LoVo (cell line): ENCODE measurements at regions not wholly inside any gene's neighbourhood (a gene's known extent, or its start where the extent isn't known, plus 50 kb on each side); places are given as distances from the start of the nearest gene placed in this dataset.

Source experiments
- DNase-seq: peaks from one replicate; pipeline ENCODE4 v3.0.0-alpha.2; 2016; ENCODE audit warnings: low spot score

DNA sequence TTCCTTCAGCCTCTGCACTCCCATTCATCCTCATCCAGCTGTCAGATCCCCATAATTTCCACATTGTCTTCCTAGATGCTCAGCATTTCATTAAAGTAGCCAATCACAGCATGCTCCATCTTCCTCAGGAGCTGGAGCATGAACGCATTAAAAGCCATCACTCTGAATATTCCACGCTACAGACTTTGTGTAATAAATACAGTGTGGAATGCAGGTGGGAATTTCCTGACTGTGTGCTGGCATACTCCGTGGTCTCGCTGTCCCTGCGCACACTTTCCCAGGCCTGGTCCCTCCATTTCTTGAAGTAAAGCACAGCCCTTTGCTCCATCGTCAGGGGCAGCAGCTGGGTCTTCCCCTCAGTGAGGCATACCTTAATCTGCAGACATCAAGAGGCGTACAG, 123.7 kb upstream of the NCK2 start:
- no peak for DNase-seq

DNA sequence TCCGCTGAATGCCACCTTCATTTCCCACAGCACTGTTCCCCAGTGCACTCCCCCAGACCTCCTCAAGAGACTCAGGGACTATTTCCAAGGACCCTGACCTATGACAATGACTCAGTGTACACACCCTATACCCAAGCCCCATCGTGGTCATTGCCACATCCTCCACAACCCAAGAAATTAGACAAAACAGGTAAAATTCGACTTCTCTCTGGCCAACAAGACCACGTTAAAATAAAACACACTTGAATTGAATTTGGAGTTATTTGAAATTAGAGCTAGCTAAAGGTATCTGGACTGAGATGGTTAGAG, 126.4 kb upstream of the NCK2 start:
- DNase-seq, result no peak

DNA sequence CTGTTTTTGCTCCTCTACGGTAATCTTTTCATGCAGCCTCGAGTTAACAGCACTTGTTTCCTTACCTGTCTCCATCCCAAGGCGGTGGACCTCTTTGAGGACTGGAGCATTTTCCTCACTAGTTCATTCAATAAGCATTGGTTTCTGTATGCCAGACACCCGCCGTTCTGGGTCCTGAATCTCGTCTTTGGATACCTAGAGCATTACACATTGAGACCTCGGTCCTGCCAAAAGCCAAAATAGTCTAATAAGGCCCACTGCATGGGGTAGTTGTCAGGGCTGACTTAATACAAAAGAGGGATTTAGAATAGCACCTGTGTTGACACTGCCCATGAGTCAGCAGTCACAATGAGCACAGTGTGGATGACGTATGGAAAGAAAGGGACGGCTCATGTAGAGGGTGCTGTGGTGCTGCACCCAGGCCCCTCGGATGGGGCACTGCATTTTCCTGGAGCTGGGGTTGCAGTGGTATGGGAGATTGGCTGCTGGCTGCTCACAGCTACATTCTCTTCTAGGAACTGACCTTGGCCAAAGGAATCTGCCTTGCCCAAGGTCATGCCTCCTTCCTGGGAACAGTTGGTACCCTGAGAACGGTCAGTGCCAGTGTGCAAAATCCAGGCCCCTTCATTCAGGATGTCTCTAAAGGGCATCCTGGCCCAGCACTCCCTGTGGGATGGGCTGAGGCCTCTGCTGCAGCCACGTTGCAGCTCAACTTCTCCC, 126.9 kb upstream of the NCK2 start:
- DNase-seq, result no peak

DNA sequence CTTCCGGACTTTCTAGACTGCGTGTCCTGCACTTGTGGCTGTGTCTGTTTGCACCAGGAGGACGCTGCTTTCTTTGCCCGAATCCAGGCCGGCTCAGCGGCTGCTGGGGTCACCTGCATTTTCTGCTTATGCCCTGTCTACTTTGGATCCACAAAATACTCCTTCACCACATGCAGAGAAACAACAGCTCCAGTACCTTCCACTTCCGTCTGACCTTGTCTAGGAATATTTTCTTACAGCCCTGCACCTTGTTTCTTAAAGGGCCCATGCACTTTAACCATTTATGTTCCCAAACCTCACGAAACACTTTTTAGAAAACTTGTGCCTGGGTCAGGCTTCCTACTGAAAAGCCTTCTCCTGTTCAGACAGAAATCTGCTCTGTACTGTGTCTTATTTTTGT, 129.4 kb upstream of the NCK2 start:
- DNase-seq, result no peak

DNA sequence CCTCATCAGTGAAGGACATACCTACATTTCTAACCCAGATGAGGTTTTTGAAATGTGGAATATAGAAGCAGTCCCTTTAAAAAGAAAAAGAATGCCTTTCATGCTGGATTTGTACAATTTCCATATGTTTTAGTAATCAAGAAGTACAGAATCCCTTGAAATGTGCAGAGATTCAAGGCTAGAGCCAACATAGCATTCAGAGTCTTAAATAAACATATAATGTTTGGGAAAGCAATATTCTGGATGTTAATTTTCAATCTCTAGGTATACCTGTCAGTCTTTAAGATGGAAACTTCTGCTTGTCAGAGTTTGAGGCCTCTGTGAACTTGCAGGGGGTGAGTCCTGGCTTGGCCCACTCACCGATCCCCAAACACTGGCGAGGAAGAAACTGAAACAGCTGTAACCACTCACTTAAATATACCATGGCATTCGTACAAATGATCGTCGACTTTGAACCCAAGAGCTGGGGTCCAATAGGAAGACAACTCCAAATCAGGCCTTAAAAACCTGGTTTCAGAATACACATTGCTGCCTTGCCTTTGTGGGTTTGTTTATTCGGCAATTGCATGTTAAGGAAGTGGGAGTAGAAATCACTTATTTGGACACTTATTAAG, 132.8 kb upstream of the NCK2 start:
- DNase-seq, result no peak

DNA sequence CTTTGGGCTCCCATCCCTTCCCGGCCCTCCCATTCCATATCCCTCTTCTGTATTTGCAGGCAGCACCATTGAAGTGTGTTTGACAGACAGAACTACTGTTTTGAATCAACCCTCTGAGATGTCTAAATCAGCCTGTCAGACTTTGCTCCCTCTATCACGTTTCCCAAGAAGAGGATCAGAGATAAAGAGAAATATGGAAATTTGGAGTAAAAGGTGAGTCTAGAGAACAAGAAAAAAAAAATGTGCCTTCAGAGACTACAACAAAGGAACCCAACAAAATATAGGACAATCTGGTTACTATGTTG, 133.4 kb upstream of the NCK2 start:
- DNase-seq, result no peak

DNA sequence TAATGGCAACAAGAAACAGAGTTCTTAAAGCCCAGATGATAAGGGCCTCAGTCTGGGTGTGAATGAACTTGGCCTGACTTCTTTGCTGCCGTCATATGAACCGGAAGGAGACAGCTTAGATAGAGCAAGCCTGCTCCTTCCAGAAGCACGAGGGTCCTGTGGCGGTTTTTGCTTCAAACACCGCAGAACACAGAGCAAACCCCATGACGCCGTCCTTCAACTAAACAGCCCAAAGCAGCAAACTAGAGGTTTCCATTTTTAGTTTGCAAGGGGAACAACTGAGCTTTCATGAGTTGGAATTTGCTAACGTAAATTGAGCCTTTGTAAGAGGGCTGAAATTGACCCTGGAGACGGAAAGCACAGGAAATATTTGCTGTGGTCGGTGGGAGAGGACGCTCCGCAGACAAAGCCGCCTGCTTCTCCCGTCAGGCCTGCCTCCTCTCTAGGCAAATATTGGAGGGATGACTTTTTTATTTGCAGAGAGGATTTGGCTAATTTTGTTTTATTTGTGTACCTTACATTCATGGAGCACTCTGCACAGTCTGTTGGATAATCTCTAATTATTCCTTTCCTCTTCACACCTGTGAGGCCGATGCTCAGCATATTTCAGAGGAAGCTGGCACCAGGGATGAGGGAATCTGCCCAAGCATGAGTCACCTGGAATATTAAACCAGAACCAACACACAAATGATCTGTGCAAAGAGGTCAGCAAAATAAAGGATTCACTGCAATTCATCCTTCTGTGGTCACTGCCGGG, 134.0 kb upstream of the NCK2 start:
- no peak for DNase-seq

DNA sequence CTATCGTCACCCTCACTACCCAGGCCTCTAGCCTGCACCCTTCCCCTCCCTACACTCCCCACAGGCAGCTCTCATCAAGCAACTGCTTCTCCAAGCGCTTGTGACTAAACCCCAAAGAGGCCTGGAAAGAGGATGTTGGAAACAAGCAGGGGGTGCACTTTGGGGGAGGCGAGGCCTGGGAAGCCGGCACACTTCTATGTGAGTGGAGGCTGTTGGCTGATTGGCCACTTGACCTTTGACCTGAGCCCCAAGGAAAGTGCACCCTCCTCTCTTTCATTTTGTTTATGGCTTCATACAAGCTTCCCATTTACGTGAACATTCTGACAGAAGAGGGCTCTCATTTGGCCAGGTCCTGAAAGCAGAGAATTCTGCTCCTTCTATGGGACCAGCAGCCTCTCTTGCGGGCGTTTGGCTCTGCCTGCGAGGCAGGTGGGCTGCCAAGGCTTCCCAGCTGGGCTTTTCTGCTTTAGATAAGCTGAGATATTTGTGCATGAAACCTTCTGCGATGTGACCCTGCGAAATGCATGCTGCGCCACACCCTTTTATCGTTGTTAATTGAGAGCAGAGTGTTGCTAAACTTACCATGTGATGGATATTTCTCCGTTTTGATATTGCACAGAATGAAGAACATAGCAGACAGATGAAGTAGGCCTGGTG, 134.8 kb upstream of the NCK2 start:
- DNase-seq, result no peak

DNA sequence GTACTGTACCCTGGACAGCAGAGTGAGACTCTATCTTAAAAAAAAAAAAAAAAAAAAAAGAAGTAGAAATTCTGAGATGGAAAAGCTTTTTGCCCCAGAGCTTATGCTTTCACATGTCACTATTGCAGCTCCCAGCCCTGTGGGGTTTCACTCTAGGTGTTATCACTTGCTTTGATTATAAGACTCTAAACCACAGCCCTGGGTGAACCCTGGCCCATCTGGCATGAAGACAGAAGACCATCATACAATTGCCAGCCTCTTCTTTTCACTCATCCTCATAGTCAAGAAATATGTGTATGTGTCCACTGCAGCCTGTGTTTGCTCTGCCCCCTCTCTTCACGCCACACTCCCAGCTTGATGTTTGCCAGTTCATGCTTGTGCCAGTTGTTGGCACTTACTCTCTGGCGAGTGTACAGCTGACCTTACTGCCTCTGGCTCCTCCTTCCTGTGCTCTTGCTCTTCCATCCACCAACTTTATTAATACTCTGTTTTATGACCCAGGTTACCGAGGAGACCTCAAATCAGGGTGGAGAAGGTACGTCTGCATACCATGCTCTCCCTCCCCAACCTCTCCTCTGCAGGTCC, 136.7 kb upstream of the NCK2 start:
- no peak for DNase-seq

DNA sequence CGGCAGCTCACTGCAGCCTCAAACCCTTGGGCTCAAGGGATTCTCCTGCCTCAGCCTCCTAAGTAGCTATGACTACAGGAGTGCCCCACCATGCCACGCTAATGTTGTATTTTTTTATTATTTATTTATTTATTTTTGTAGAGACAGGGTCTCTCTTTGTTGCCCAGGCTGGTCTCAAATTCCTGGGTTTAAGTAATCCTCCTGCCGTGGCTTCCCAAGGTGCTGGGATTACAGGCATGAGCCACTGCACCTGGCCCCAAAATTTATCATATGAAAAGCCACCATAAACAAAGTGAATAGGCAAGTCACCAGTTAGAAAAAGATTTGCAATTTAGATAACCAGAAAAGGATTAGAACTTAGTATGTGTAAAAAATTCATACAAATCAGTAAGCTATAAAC, 138.6 kb upstream of the NCK2 start:
- DNase-seq, result no peak

DNA sequence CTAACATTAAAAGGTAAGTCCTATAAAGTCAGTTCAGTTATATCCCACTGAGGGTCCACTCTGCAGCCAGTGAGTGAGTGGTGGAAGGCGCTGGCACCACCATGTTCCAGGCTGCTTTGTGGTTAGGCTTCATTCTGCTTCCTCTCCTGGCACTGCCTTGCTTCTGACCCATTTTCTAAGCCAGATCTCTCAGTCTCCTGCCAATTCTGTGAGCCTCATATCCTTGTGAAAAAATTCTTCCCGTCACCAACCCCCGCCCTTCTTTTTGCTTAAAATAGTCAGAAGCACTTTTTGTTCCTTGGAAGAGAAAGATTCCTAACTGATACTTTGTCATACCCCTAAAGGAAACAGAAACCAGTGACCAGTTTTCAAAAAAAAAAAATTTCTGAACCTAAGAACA, 139.8 kb upstream of the NCK2 start:
- no peak for DNase-seq

DNA sequence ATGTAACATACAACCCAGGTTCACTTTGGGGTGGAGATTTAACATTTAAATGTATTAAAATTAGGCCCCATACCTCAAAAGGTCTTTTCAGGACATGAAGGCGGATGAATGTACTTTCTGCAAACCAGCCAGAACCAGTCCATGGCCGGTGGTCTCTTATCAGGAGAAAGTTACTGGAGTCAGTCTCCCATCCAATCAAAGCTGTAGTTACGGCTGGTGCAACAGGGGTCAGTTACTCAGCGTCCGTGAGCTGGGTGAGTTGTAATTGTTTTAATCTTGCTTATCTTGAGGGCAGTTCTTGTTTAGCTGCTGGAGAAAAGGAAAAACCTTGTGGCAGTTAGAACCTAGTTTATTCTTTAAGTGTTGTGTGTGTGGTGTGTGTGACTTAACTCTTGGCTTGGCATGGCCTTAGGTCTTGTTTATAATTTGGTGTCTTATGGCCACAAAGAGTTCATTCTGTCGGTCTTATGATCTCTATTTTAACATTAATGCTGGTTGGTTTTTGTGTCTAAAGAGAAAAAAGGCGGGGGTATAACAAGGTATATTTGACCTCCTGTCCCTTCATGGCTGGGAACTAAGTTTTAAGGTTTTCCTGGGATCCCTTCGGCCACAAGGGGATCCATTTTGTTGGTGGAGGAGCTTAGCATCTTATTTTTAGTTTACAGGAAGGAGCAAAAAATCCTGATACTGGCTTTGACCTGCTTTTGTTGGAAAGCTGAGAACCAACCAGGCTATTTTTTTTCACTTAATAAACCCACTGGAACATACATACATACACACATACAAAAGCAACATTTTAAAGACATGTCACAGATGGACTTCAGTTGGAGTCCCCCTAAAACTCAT, 143.5 kb upstream of the NCK2 start:
- DNase-seq, result no peak

DNA sequence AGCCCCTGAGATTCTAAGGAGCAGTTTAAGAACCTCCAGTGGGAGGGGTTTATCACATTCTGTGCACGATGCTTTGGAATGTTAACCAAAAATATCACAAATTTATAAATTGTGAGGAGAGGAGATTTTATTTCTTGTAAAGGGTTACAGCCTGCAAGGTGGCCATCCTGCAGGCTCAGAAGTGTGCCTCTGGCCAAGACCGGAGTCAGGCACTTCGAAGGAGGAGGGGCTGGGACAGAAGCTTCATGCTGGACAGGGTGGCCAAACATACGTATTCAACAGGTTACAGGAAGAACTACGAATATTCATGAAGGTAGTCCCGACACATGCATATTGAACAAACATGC, 144.1 kb upstream of the NCK2 start:
- no peak for DNase-seq

DNA sequence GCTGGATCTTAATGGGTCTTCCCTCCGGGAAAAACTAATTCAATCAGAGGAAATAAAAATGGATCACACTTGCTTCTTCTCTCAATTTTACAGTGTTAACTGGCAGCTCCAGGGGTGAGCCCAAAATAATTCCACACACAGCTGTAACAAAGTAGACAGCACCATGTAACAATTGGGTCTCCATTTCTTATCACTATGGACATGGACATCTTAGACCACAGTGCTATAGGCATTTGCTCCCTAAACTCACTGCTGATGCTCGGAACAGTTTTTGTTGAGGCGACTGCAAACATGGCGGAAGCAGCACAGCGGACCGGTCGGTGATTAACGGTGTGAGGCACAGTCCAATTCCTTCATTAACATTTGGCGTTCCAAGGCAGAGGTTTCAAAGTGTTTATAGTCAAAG, 144.7 kb upstream of the NCK2 start:
- no peak for DNase-seq

DNA sequence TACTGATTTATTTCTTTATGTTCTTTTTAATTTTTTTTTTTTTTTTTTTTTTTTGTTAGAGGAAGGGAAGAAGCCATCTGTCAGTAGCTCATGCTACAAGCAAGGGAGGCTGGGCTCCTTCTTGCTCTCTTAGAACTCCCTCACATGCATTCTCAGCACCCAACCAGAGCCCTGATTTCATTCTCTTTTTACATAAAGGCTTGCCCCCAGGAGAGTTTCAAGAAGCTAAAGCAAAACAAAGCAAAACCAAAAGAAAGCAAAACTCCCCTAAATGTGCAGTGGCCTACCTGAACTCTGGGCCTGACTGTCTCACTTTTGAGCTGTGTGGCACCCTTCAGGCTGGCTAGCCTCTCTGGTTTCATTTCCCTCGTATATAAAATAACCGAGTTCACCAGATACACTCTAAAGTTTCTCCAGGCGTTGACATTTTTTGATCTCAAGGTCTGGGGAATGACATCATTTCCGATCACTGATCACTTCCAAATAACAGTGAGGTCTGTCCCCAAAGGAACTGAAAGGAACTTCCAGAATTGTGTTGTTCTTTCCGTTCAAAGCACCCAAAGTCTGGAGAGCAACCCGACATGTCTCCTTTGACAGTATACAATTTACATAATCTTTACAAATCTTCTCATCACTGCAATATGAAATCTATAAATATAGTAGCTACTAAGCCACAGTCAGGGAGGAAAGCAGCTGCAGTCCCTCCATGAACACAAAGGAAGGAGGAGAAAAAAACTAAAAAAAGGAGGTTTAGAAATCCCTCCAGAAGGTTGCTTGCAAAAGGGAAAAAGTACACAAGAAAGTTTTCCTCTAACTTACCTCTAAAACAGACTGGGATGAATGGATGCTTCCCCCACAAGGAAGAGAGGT, 145.6 kb upstream of the NCK2 start:
- no peak for DNase-seq

DNA sequence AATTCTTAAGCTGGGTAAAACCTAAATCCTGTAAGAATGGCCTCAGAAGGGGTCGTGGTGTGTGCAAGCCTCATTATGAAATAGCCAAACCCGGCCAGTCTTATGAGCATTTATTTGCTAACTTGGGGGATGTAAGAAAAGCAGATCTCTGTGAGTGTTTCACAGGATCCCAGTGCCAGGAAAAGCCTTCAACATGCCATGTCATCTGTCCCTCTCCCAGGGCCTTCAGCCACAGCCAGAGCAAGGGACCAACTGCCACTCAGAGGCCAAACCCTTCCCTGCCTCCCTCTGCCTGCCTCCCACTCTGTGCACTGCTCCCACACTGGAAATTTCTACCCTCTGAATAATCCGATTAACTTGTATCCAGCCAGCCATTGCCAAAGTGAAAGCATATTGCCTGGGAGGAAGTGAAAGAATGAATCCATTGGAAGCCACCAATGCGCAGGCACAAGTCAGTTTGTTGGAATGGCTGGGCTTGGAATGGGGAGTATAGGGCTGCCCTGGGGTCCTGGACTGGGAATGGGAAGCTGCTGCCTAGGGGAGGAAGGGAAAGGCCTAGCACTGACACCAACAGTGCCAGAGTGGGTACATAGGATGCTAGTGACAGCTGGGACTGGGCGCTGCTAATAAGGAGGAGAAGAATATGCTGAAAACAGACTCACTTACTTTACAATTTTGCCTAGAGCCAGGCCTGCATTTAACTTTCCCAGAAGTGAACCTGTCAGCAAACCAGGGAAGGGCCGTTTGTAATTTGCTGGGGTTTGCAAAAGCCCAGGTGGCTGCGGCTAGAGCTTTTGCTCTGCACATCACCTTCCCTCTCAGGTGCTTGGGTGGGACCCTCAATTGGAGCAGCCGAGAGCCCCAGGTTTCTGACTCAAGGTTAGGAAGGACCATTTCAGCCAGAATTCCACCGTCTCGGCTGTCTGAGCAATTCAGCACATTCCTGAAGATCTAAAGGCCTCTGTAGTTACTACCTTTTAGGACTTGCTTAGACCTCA, 146.6 kb upstream of the NCK2 start:
- DNase-seq, result no peak

DNA sequence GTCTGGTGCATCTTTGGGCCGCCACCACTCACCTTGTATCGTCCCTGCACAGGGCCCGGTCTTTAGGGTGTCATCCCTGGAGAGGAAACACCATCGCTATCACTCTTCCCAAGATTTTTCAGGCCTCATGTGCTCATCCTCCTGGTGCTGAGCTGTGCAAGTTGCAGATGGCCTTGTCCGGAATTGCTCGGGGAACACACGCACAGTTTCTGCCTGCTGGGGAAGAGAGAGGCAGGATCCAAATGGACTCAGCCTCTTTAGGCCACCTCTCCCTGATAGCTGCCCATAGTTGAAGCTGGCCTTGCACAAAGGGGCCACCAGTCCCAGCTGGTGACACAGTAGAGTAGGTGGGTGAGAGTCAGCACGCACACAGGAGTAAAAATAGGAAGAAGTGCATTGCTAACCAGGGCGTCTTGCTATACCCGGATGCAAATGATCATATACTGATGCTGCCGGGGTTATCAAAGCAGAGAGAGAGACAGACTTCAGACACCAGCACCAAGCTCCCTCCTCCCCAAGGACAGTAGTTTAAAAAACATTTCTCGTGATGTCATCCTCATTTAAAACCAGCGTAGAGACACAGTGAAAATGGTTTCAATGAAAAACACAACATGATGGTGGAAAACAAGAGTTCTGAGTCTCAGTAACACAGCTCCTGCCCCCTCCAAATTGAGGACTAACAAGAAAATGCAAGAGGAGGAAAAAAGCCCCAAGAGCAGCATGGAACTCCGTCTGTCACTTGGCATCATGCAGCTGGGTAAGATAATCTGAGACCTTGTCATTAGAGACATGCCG, 147.5 kb upstream of the NCK2 start:
- no peak for DNase-seq

DNA sequence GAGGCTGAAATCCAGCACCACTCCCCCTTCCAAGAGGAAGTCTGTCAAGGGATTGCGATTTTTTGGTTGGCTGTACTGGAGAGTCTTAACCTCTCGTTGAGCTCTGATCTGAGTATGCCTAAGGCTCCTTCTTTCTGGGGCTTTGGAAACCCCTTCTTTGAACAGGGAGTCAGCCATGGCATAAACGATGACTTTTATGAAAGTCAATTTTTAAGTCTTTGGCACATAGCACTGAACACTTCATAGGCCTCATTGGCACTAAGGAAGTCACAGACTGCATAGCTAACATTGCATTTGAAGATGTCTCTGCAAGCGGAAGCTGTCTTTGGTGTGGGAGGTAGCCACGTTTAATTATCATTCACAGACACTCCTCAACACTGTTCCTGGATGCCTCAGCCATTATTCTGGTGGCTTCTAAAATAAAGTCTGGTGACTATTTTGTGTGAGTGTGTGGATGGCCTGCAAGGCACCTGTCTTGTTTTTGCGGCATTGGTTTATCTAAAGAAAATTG, 148.2 kb upstream of the NCK2 start:
- DNase-seq, result no peak

DNA sequence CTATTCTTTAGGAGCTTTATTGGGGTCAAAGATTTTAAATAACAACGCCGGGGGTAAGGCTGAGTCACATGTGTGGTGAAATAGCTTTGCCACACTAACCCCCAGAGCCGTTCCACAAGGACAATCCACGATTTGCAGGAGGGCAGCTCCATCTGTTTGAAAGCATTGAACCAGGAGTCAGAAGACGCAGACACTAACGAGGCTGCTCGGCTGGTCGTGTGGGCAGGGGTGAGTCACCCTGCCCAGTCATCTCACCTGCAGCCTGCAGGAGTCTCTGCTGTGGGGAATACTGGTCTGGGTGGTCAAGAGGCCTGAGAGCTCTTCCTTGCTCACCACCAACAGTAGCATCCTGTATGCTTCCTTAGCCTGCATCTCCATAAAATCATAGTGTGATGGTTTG, 149.2 kb upstream of the NCK2 start:
- no peak for DNase-seq
